ENCODE measurements at regions not wholly inside any gene's neighbourhood (a gene's known extent, or its start where the extent isn't known, plus 50 kb on each side); places are given as distances from the start of the nearest gene placed in this dataset.

DNA sequence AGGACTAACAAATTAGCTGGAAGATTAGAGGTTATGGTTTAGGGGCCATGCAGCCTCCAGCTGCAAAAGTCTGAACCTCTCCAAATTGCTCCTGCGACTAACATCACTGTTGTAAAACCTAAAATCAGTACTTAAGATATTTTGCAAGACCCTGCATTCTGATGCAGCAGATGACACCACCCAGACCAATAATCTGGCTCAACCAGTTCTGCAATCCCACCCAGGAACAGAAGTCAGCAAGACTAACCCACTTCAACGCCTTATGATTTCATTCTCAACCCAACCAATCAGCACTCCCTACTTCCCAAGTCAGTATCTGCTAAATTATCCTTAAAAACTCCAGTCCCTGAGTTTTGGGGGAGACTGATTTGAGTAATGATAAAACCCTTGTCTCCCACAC, 250.8 kb upstream of the MBL2 start:
- Histone ChIP-seq H3K36me3 (no peaks in the 10 kb centered on the region), H3K4me1 (ENCODE audit: low read depth) (peaks cover 9% of the 10 kb centered on the region), H3K27me3 (no peaks in the 10 kb centered on the region), H3K9me3 (ENCODE audit: low read depth) (no peaks in the 10 kb centered on the region), H3K4me3 (no peak overlapping the region), H3K27ac (no peak overlapping the region)
- no peak for TF ChIP-seq CTCF (IDR thresholded peaks at IDR 0.05; ENCODE audit: low read depth, low read length)
- no peak for DNase-seq (ENCODE audit: low read depth in 1 of 2, low spot score in 1 of 2)

DNA sequence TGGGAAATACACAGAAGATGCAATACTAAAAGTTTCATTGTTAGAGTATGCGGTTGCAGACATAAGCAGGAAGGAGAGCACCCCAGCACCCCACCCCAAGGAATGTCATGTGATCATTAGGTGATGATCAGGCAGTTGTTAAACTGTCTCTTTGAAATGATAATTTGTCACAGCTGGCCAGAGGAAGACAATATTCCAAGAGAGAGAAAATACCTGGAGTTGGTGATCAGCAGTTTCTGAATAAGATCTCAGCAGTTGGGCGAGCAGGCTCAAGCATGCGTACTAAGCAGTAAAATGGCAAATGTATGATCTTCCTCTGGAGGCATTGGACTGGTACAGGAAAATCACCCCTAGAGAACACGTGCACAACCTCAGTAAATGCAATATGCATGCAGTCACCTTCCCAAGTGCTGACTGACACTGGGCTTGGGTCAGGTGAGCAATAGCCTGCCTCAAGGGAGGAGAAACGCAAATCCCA, 250.1 kb upstream of the MBL2 start:
- no peak overlapping the region for H3K4me3 ChIP-seq
- no peak overlapping the region for H3K27ac ChIP-seq
- no peaks in the 10 kb centered on the region for H3K36me3 ChIP-seq
- H3K9me3 ChIP-seq (ENCODE audit: low read depth) = no peaks in the 10 kb centered on the region
- peaks cover 9% of the 10 kb centered on the region for H3K4me1 ChIP-seq (ENCODE audit: low read depth)
- TF ChIP-seq CTCF (IDR thresholded peaks at IDR 0.05; ENCODE audit: low read depth, low read length) = no peak
- H3K27me3 ChIP-seq = no peaks in the 10 kb centered on the region
- DNase-seq (ENCODE audit: low read depth in 1 of 2, low spot score in 1 of 2) = no peak

DNA sequence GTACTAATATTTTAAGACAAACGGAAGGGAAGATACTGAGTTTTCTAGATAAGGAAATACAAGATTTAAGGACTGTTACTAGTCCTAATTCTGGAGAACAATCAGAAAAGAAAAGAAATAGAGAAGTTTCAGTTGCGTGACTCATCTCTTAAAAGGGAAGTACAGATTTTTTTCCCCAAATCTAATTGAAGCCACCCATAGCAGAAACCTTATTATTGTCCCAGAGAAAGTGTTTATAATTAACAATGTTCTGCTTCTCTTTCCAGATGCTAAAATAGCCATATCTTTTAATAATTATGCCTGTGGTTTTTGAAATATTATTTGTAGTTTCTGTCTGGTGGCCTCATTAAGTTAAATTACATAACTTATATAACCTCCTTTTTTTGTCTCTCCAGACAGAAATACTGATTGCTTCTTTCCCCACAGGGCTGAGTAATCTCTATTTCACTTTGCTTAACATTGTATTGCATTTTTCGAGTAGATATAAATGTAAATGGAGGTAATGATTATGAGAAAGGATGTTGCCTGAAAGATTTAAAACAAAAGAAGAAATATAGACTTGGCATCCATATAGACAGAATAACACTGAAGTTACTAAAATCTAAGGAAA, 240.7 kb upstream of the MBL2 start:
- Histone ChIP-seq H3K4me1 (ENCODE audit: low read depth) (no peaks in the 10 kb centered on the region), H3K9me3 (ENCODE audit: low read depth) (no peaks in the 10 kb centered on the region)
- no peak for DNase-seq (ENCODE audit: low read depth in 1 of 2, low spot score in 1 of 2)

GRCh38 chr10:53009961-53010907, 237.7 kb upstream of the MBL2 start:
- no peaks in the 10 kb centered on the region for H3K27me3 ChIP-seq
- DNase-seq (ENCODE audit: low read depth in 1 of 2, low spot score in 1 of 2) = no peak

More for the DNA sequence above, 240.7 kb upstream of the MBL2 start:
- Histone ChIP-seq H3K4me3 (no peak overlapping the region), H3K27ac (no peak overlapping the region), H3K36me3 (no peaks in the 10 kb centered on the region), H3K27me3 (no peaks in the 10 kb centered on the region)
- no peak for TF ChIP-seq CTCF (IDR thresholded peaks at IDR 0.05; ENCODE audit: low read depth, low read length)

DNA sequence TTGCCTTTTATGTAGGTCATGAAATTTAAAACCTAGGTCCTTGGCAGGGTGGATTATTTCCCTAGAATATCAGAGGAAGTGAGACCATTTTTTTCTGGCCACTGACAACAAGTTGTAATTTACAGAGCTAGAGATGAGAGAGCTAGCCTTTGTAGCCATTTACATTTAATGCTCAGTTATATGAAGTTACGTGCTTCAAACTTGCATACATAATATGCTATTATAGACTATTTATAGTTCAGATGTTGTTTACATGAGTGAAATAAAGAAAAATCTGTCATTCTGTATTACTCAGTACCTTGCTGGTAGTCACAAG, 234.9 kb upstream of the MBL2 start:
- DNase-seq (ENCODE audit: low read depth in 1 of 2, low spot score in 1 of 2) = no peak
- H3K4me3 ChIP-seq = no peak overlapping the region
- no peaks in the 10 kb centered on the region for H3K36me3 ChIP-seq
- TF ChIP-seq CTCF (IDR thresholded peaks at IDR 0.05; ENCODE audit: low read depth, low read length) = no peak
- no peak overlapping the region for H3K27ac ChIP-seq
- H3K9me3 ChIP-seq (ENCODE audit: low read depth) = no peaks in the 10 kb centered on the region
- no peaks in the 10 kb centered on the region for H3K4me1 ChIP-seq (ENCODE audit: low read depth)
- H3K27me3 ChIP-seq = no peaks in the 10 kb centered on the region

More at GRCh38 chr10:53009961-53010907, 237.7 kb upstream of the MBL2 start:
- Histone ChIP-seq H3K36me3 (no peaks in the 10 kb centered on the region), H3K4me3 (no peak overlapping the region), H3K27ac (no peak overlapping the region), H3K4me1 (ENCODE audit: low read depth) (no peaks in the 10 kb centered on the region), H3K9me3 (ENCODE audit: low read depth) (no peaks in the 10 kb centered on the region)
- no peak for TF ChIP-seq CTCF (IDR thresholded peaks at IDR 0.05; ENCODE audit: low read depth, low read length)
